CD14-positive monocyte (primary cell): ENCODE measurements at regions not wholly inside any gene's neighbourhood (a gene's known extent, or its start where the extent isn't known, plus 50 kb on each side); places are given as distances from the start of the nearest gene placed in this dataset.
"Not testable (repeated sequence)": the region's sequence is repeated elsewhere in the genome, so short reads cannot be mapped to it uniquely, and the experiment has no call there.

Experiments used
- DNase-seq, 3 donors: peaks; one replicate each; pipeline ENCODE4 v3.0.0-alpha.2; 2011 to 2022
- H2AFZ ChIP-seq: 2 replicates; pipeline ENCODE4 v1.6.0; 2012; ENCODE audit warnings: mild to moderate bottlenecking, low read depth, low read length, inconsistent platforms; ENCODE audit not compliant: insufficient read depth, poor library complexity, severe bottlenecking
- H3K27ac ChIP-seq, 2 donors: 1 replicate in 1 of 2; 2 replicates in 1 of 2; pipeline ENCODE4 v1.5.1; 2012 to 2013; ENCODE audit warnings: low read length in 2 of 2, control low read depth in 1 of 2, inconsistent platforms in 1 of 2, low read depth in 1 of 2, mild to moderate bottlenecking in 1 of 2
- H3K27me3 ChIP-seq, 2 donors: one replicate each; pipeline versions ENCODE4 v1.6.0 to v1.6.1; 2011 to 2013; ENCODE audit warnings: low read length in 2 of 2; ENCODE audit not compliant: control insufficient read depth in 2 of 2, insufficient read depth in 2 of 2
- H3K36me3 ChIP-seq, 2 donors: replicated peaks in 1 of 2; 1 replicate in 1 of 2; 2 replicates in 1 of 2; pipeline versions ENCODE4 v1.5.1 to v1.6.1; 2012 to 2013; ENCODE audit warnings: low read length in 2 of 2, control low read depth in 1 of 2, inconsistent platforms in 1 of 2, mild to moderate bottlenecking in 1 of 2; ENCODE audit not compliant: insufficient read depth in 2 of 2, control insufficient read depth in 1 of 2
- H3K4me1 ChIP-seq, 2 donors: 1 replicate in 1 of 2; 2 replicates in 1 of 2; pipeline versions ENCODE4 v1.5.1 to v1.6.1; 2012 to 2013; ENCODE audit warnings: low read length in 2 of 2, control low read depth in 1 of 2, inconsistent platforms in 1 of 2, mild to moderate bottlenecking in 1 of 2, moderate library complexity in 1 of 2; ENCODE audit not compliant: insufficient read depth in 2 of 2, control insufficient read depth in 1 of 2
- H3K4me2 ChIP-seq: replicated peaks from 2 replicates; pipeline ENCODE3; 2012; ENCODE audit warnings: low read length, moderate library complexity, mild to moderate bottlenecking; ENCODE audit not compliant: poor library complexity, severe bottlenecking; ENCODE audit errors: extremely low read depth
- H3K4me3 ChIP-seq, 3 experiments: fragments of 200-600 bp in 1 of 3; sonication (generic) in 1 of 3; replicated peaks in 1 of 3; 1 replicate in 2 of 3; 2 replicates in 1 of 3; pipeline ENCODE4 v1.5.1; 2011 to 2013; ENCODE audit warnings: low read length in 3 of 3, mild to moderate bottlenecking in 3 of 3, control low read depth in 2 of 3, low read depth in 2 of 3, inconsistent platforms in 1 of 3, moderate library complexity in 1 of 3
- H3K79me2 ChIP-seq: 2 replicates; pipeline ENCODE4 v1.6.0; 2012; ENCODE audit warnings: mild to moderate bottlenecking, control low read depth, inconsistent platforms, low read length, moderate library complexity; ENCODE audit not compliant: insufficient read depth
- H3K9ac ChIP-seq: 2 replicates; pipeline ENCODE4 v1.6.0; 2017; ENCODE audit warnings: low read length, mild to moderate bottlenecking; ENCODE audit not compliant: insufficient read depth, poor library complexity, severe bottlenecking
- H3K9me3 ChIP-seq, 2 donors: replicated peaks in 1 of 2; 1 replicate in 1 of 2; 2 replicates in 1 of 2; pipeline versions ENCODE4 v1.5.1 to v1.6.1; 2012 to 2013; ENCODE audit warnings: low read length in 2 of 2, control low read depth in 1 of 2; ENCODE audit not compliant: control insufficient read depth in 1 of 2, insufficient read depth in 1 of 2
- H4K20me1 ChIP-seq: 2 replicates; pipeline ENCODE4 v1.6.0; 2012; ENCODE audit warnings: mild to moderate bottlenecking, low read length, control low read depth, moderate library complexity; ENCODE audit not compliant: insufficient read depth
- H3K27ac Mint-ChIP-seq, 7 donors: one replicate each; pipeline ENCODE4 v1.8.0; 2020; ENCODE audit warnings: mild to moderate bottlenecking in 7 of 7, mixed read lengths in 7 of 7, moderate library complexity in 6 of 7, inconsistent platforms in 2 of 7
- H3K27me3 Mint-ChIP-seq, 3 donors: one replicate each; pipeline ENCODE4 v1.8.0; 2021 to 2022; ENCODE audit warnings: low read depth in 3 of 3, mild to moderate bottlenecking in 3 of 3, mixed read lengths in 3 of 3, moderate library complexity in 3 of 3, inconsistent platforms in 1 of 3
- H3K36me3 Mint-ChIP-seq, 2 donors: one replicate each; pipeline ENCODE4 v1.8.0; 2020; ENCODE audit warnings: mixed read lengths in 2 of 2, inconsistent platforms in 1 of 2, mild to moderate bottlenecking in 1 of 2
- H3K4me1 Mint-ChIP-seq: one replicate; pipeline ENCODE4 v1.8.0; 2020; ENCODE audit warnings: mild to moderate bottlenecking, mixed read lengths
- H3K4me3 Mint-ChIP-seq, 2 donors: one replicate each; pipeline ENCODE4 v1.8.0; 2020; ENCODE audit warnings: mild to moderate bottlenecking in 2 of 2, mixed read lengths in 2 of 2, moderate library complexity in 1 of 2
- H3K9me3 Mint-ChIP-seq, 7 donors: one replicate each; pipeline ENCODE4 v1.8.0; 2020 to 2022; ENCODE audit warnings: mixed read lengths in 7 of 7, mild to moderate bottlenecking in 6 of 7, moderate library complexity in 6 of 7, inconsistent platforms in 2 of 7
- WGBS: methylation state at CpG from one replicate; pipeline ENCODE4 v1.1.5; 2013; ENCODE audit warnings: missing lambda C conversion rate; ENCODE audit not compliant: insufficient coverage; 5-methylcytosine and 5-hydroxymethylcytosine counted together
- intact Hi-C, 2 donors: fragments of 100-400 bp; cut with micrococcal nuclease; formaldehyde crosslinking; loops; one replicate each; pipeline versions ENCODE4 v1.15.0 to v1.15.1; 2023
- TF ChIP-seq, protein P1 (sequence below): fragments of 200-600 bp; IDR thresholded peaks from one replicate; pipeline ENCODE4 v1.8.0; 2022; ENCODE audit warnings: antibody characterized with exemption, mild to moderate bottlenecking

DNA sequence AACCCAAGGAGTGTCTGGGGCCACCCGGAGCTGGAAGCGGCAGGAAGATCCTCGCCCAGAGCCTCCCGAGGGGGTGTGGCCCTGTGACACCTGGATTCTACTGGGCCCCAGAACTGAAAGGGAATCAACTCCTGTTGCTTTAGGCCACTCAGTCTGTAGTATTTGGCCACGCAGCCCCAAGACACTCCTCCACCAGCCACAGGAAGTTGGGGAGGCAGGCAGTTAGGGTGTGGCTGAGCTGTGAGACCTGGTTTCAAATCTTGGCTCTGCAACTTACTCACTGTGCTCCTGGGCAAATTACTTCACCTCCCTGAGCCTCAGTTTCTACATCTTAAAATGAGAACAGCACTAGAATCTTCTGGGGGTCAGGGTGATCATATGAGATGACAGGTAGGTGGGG, 119.8 kb upstream of the PPP1R26 start:
- Histone ChIP-seq H3K4me3 (no peak overlapping the region), H2AFZ (no peak overlapping the region), H3K4me2 (no peak overlapping the region), H3K27me3 (no peaks in the 10 kb centered on the region), H3K9ac (no peak overlapping the region), H3K79me2 (no peaks in the 10 kb centered on the region), H4K20me1 (no peaks in the 10 kb centered on the region), H3K27ac (no peak overlapping the region), H3K4me1 (no peaks in the 10 kb centered on the region), H3K36me3 (no peaks in the 10 kb centered on the region), H3K9me3 (peaks cover 0 to 4% of the 10 kb centered on the region in 2 donors)
- WGBS, result no CpG with 5 or more reads among the region's 5 CpGs
- intact Hi-C loops, result no loop called here
- Mint-ChIP-seq H3K9me3 (peaks cover 0 to 8% (median 1%) of the 10 kb centered on the region in 7 donors), H3K4me3 (no peak overlapping the region), H3K4me1 (no peaks in the 10 kb centered on the region), H3K27ac (no peak overlapping the region), H3K27me3 (peaks cover 0 to 7% (median 3%) of the 10 kb centered on the region in 3 donors), H3K36me3 (no peaks in the 10 kb centered on the region)
- TF ChIP-seq, protein P1, sequence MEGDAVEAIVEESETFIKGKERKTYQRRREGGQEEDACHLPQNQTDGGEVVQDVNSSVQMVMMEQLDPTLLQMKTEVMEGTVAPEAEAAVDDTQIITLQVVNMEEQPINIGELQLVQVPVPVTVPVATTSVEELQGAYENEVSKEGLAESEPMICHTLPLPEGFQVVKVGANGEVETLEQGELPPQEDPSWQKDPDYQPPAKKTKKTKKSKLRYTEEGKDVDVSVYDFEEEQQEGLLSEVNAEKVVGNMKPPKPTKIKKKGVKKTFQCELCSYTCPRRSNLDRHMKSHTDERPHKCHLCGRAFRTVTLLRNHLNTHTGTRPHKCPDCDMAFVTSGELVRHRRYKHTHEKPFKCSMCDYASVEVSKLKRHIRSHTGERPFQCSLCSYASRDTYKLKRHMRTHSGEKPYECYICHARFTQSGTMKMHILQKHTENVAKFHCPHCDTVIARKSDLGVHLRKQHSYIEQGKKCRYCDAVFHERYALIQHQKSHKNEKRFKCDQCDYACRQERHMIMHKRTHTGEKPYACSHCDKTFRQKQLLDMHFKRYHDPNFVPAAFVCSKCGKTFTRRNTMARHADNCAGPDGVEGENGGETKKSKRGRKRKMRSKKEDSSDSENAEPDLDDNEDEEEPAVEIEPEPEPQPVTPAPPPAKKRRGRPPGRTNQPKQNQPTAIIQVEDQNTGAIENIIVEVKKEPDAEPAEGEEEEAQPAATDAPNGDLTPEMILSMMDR, result no peak
- no peak for DNase-seq

DNA sequence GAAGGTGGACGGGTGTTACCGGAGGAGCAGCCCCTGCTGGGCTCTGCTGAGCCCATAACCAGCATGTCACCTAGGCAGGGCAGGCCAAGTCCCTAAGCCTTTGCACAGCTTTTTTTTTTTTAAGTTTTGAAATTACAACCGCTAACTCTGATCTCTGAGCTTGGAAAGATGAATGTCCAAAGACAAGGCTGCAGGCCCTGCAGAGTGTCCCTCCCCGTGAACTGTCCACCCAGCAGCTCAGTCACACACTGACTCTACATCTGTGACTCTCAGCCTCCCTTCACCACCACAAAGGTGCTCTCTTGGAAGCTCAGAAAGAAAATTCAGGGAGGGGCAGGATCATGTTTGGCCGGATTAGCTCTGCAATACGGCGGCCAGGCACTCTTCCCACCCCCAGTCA, 119.0 kb upstream of the PPP1R26 start:
- Mint-ChIP-seq H3K4me3 (no peak overlapping the region), H3K4me1 (no peaks in the 10 kb centered on the region), H3K9me3 (peaks cover 0 to 8% (median 1%) of the 10 kb centered on the region in 7 donors), H3K27me3 (peaks cover 0 to 7% (median 6%) of the 10 kb centered on the region in 3 donors), H3K36me3 (no peaks in the 10 kb centered on the region), H3K27ac (no peak overlapping the region)
- Histone ChIP-seq H3K79me2 (no peaks in the 10 kb centered on the region), H3K36me3 (no peaks in the 10 kb centered on the region), H3K4me3 (no peak overlapping the region), H3K4me2 (no peak overlapping the region), H3K27ac (no peak overlapping the region), H2AFZ (no peak overlapping the region), H3K9ac (no peak overlapping the region), H3K9me3 (peaks cover 0 to 4% of the 10 kb centered on the region in 2 donors), H3K27me3 (no peaks in the 10 kb centered on the region), H4K20me1 (no peaks in the 10 kb centered on the region), H3K4me1 (no peaks in the 10 kb centered on the region)
- no peak for DNase-seq
- intact Hi-C loops, result no loop called here
- TF ChIP-seq, protein P1, result no peak
- 95% methylated on average over 3 of the region's 7 CpGs for WGBS

DNA sequence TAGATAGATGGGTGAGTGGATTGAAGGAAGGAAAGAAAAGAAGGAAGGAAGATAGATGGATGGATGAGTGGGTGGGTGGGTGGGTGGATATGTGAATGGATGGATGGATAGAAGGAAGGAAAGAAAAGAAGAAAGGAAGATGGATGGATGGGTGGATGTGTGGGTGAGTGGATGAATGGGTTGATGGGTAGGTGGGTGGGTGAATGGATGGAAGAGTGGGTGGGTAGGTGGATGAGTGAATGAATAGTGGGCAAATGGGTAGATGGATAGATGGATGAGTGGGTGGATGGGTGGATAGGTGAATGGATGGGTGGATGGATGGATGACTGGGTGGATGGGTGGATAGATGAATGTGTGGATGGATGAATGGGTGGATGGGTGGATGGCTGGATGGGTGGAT, 117.9 kb upstream of the PPP1R26 start:
- H3K9me3 Mint-ChIP-seq, DNase-seq, H3K36me3 ChIP-seq, H3K27ac ChIP-seq, H3K4me3 ChIP-seq, H3K4me1 Mint-ChIP-seq, H3K9me3 ChIP-seq, H2AFZ ChIP-seq, H3K4me2 ChIP-seq, H3K79me2 ChIP-seq, H3K36me3 Mint-ChIP-seq, H4K20me1 ChIP-seq, H3K9ac ChIP-seq, intact Hi-C loops, H3K4me3 Mint-ChIP-seq, H3K27me3 ChIP-seq, H3K27ac Mint-ChIP-seq, H3K4me1 ChIP-seq: not testable (repeated sequence)
- H3K27me3 Mint-ChIP-seq, result peaks cover 0 to 11% (median 6%) of the 10 kb centered on the region in 3 donors
